ENCODE measurements at regions not wholly inside any gene's neighbourhood (a gene's known extent, or its start where the extent isn't known, plus 50 kb on each side); places are given as distances from the start of the nearest gene placed in this dataset.

- H3K4me1 Mint-ChIP-seq (ENCODE audit: low read depth): no peaks in the 10 kb centered on the region
- H3K27me3 Mint-ChIP-seq (ENCODE audit: low read depth): no peaks in the 10 kb centered on the region
- ATAC-seq (no peak), DNase-seq (no peak)
- no peaks in the 10 kb centered on the region for H3K9me3 Mint-ChIP-seq
- H3K4me3 Mint-ChIP-seq: no peak overlapping the region
- no peaks in the 10 kb centered on the region for H3K36me3 Mint-ChIP-seq (ENCODE audit: insufficient read depth)
These were observed 113.4 kb downstream of the ZBTB18 start for GRCh38 chr1:244164511-244164890.

- ATAC-seq (no peak), DNase-seq (no peak)
- Mint-ChIP-seq H3K9me3 (no peaks in the 10 kb centered on the region), H3K4me3 (no peak overlapping the region), H3K4me1 (ENCODE audit: low read depth) (no peaks in the 10 kb centered on the region), H3K36me3 (ENCODE audit: insufficient read depth) (no peaks in the 10 kb centered on the region), H3K27me3 (ENCODE audit: low read depth) (no peaks in the 10 kb centered on the region)
These were observed 113.9 kb downstream of the ZBTB18 start for GRCh38 chr1:244165021-244165420.

GRCh38 chr1:244165701-244166100 lies 114.6 kb downstream of the ZBTB18 start:
- H3K4me1 Mint-ChIP-seq (ENCODE audit: low read depth): no peaks in the 10 kb centered on the region
- ATAC-seq (no peak), DNase-seq (no peak)
- no peak overlapping the region for H3K4me3 Mint-ChIP-seq
- H3K9me3 Mint-ChIP-seq: no peaks in the 10 kb centered on the region
- no peaks in the 10 kb centered on the region for H3K36me3 Mint-ChIP-seq (ENCODE audit: insufficient read depth)
- no peaks in the 10 kb centered on the region for H3K27me3 Mint-ChIP-seq (ENCODE audit: low read depth)

- Mint-ChIP-seq H3K4me1 (ENCODE audit: low read depth) (no peaks in the 10 kb centered on the region), H3K4me3 (no peak overlapping the region), H3K36me3 (ENCODE audit: insufficient read depth) (no peaks in the 10 kb centered on the region), H3K27me3 (ENCODE audit: low read depth) (no peaks in the 10 kb centered on the region), H3K9me3 (no peaks in the 10 kb centered on the region)
- ATAC-seq: no peak
- DNase-seq: no peak
These were observed 120.3 kb downstream of the ZBTB18 start for GRCh38 chr1:244171241-244171985.

- ATAC-seq (no peak), DNase-seq (no peak)
- H3K4me3 Mint-ChIP-seq: no peak overlapping the region
- H3K4me1 Mint-ChIP-seq (ENCODE audit: low read depth): no peaks in the 10 kb centered on the region
- no peaks in the 10 kb centered on the region for H3K9me3 Mint-ChIP-seq
- no peaks in the 10 kb centered on the region for H3K36me3 Mint-ChIP-seq (ENCODE audit: insufficient read depth)
- no peaks in the 10 kb centered on the region for H3K27me3 Mint-ChIP-seq (ENCODE audit: low read depth)
These were observed 122.2 kb downstream of the ZBTB18 start for GRCh38 chr1:244173240-244173639.

- Mint-ChIP-seq H3K27me3 (ENCODE audit: low read depth) (no peaks in the 10 kb centered on the region), H3K4me3 (no peak overlapping the region), H3K36me3 (ENCODE audit: insufficient read depth) (no peaks in the 10 kb centered on the region), H3K4me1 (ENCODE audit: low read depth) (no peaks in the 10 kb centered on the region), H3K9me3 (no peaks in the 10 kb centered on the region)
- ATAC-seq: no peak
- no peak for DNase-seq
These were observed 122.7 kb downstream of the ZBTB18 start for GRCh38 chr1:244173769-244174168.

- no peaks in the 10 kb centered on the region for H3K9me3 Mint-ChIP-seq
- H3K4me1 Mint-ChIP-seq (ENCODE audit: low read depth): no peaks in the 10 kb centered on the region
- no peak overlapping the region for H3K4me3 Mint-ChIP-seq
- no peaks in the 10 kb centered on the region for H3K27me3 Mint-ChIP-seq (ENCODE audit: low read depth)
- no peaks in the 10 kb centered on the region for H3K36me3 Mint-ChIP-seq (ENCODE audit: insufficient read depth)
- ATAC-seq (no peak), DNase-seq (no peak)
These were observed 123.9 kb downstream of the ZBTB18 start for GRCh38 chr1:244174922-244175521.

GRCh38 chr1:244176201-244176600 lies 125.1 kb downstream of the ZBTB18 start:
- no peaks in the 10 kb centered on the region for H3K27me3 Mint-ChIP-seq (ENCODE audit: low read depth)
- no peaks in the 10 kb centered on the region for H3K9me3 Mint-ChIP-seq
- ATAC-seq (no peak), DNase-seq (no peak)
- H3K4me3 Mint-ChIP-seq: no peak overlapping the region
- H3K36me3 Mint-ChIP-seq (ENCODE audit: insufficient read depth): no peaks in the 10 kb centered on the region
- H3K4me1 Mint-ChIP-seq (ENCODE audit: low read depth): no peaks in the 10 kb centered on the region

GRCh38 chr1:244180256-244180655 lies 129.2 kb downstream of the ZBTB18 start:
- Mint-ChIP-seq H3K36me3 (ENCODE audit: insufficient read depth) (no peaks in the 10 kb centered on the region), H3K4me1 (ENCODE audit: low read depth) (no peaks in the 10 kb centered on the region), H3K4me3 (no peak overlapping the region), H3K27me3 (ENCODE audit: low read depth) (no peaks in the 10 kb centered on the region), H3K9me3 (no peaks in the 10 kb centered on the region)
- no peak for DNase-seq
- no peak for ATAC-seq

- H3K36me3 Mint-ChIP-seq (ENCODE audit: insufficient read depth): no peaks in the 10 kb centered on the region
- H3K4me3 Mint-ChIP-seq: no peak overlapping the region
- H3K9me3 Mint-ChIP-seq: no peaks in the 10 kb centered on the region
- DNase-seq (no peak), ATAC-seq (no peak)
- no peaks in the 10 kb centered on the region for H3K4me1 Mint-ChIP-seq (ENCODE audit: low read depth)
- H3K27me3 Mint-ChIP-seq (ENCODE audit: low read depth): peaks cover 3% of the 10 kb centered on the region
These were observed 130.8 kb downstream of the ZBTB18 start for GRCh38 chr1:244181867-244182266.

- no peaks in the 10 kb centered on the region for H3K4me1 Mint-ChIP-seq (ENCODE audit: low read depth)
- no peak for DNase-seq
- H3K9me3 Mint-ChIP-seq: no peaks in the 10 kb centered on the region
- H3K27me3 Mint-ChIP-seq (ENCODE audit: low read depth): peaks cover 3% of the 10 kb centered on the region
- no peak for ATAC-seq
- H3K4me3 Mint-ChIP-seq: no peak overlapping the region
- H3K36me3 Mint-ChIP-seq (ENCODE audit: insufficient read depth): no peaks in the 10 kb centered on the region
These were observed 132.0 kb downstream of the ZBTB18 start for GRCh38 chr1:244183037-244183436.

- ATAC-seq: no peak
- no peak overlapping the region for H3K4me3 Mint-ChIP-seq
- DNase-seq: no peak
- peaks cover 5% of the 10 kb centered on the region for H3K9me3 Mint-ChIP-seq
- no peaks in the 10 kb centered on the region for H3K4me1 Mint-ChIP-seq (ENCODE audit: low read depth)
- no peaks in the 10 kb centered on the region for H3K36me3 Mint-ChIP-seq (ENCODE audit: insufficient read depth)
- peaks cover 4% of the 10 kb centered on the region for H3K27me3 Mint-ChIP-seq (ENCODE audit: low read depth)
These were observed 135.3 kb downstream of the ZBTB18 start for GRCh38 chr1:244186372-244186771.

GRCh38 chr1:244187310-244187709 lies 136.2 kb downstream of the ZBTB18 start:
- DNase-seq (no peak), ATAC-seq (no peak)
- Mint-ChIP-seq H3K9me3 (peaks cover 5% of the 10 kb centered on the region), H3K4me3 (no peak overlapping the region), H3K27me3 (ENCODE audit: low read depth) (peaks cover 4% of the 10 kb centered on the region), H3K4me1 (ENCODE audit: low read depth) (no peaks in the 10 kb centered on the region), H3K36me3 (ENCODE audit: insufficient read depth) (no peaks in the 10 kb centered on the region)

- DNase-seq (no peak), ATAC-seq (no peak)
These were observed 140.5 kb downstream of the ZBTB18 start for GRCh38 chr1:244191581-244191980.

GRCh38 chr1:244192325-244192724 lies 141.2 kb downstream of the ZBTB18 start:
- H3K36me3 Mint-ChIP-seq (ENCODE audit: insufficient read depth): no peaks in the 10 kb centered on the region
- DNase-seq: no peak
- peaks cover 5% of the 10 kb centered on the region for H3K9me3 Mint-ChIP-seq
- no peaks in the 10 kb centered on the region for H3K4me1 Mint-ChIP-seq (ENCODE audit: low read depth)
- no peak for ATAC-seq
- H3K4me3 Mint-ChIP-seq: no peak overlapping the region
- H3K27me3 Mint-ChIP-seq (ENCODE audit: low read depth): peaks cover 1% of the 10 kb centered on the region

More at GRCh38 chr1:244191581-244191980, 140.5 kb downstream of the ZBTB18 start:
- H3K36me3 Mint-ChIP-seq (ENCODE audit: insufficient read depth): no peaks in the 10 kb centered on the region
- no peak overlapping the region for H3K4me3 Mint-ChIP-seq
- H3K27me3 Mint-ChIP-seq (ENCODE audit: low read depth): peaks cover 3% of the 10 kb centered on the region
- H3K4me1 Mint-ChIP-seq (ENCODE audit: low read depth): no peaks in the 10 kb centered on the region
- H3K9me3 Mint-ChIP-seq: peaks cover 5% of the 10 kb centered on the region
